ENCODE measurements at regions not wholly inside any gene's neighbourhood (a gene's known extent, or its start where the extent isn't known, plus 50 kb on each side); places are given as distances from the start of the nearest gene placed in this dataset.

DNA sequence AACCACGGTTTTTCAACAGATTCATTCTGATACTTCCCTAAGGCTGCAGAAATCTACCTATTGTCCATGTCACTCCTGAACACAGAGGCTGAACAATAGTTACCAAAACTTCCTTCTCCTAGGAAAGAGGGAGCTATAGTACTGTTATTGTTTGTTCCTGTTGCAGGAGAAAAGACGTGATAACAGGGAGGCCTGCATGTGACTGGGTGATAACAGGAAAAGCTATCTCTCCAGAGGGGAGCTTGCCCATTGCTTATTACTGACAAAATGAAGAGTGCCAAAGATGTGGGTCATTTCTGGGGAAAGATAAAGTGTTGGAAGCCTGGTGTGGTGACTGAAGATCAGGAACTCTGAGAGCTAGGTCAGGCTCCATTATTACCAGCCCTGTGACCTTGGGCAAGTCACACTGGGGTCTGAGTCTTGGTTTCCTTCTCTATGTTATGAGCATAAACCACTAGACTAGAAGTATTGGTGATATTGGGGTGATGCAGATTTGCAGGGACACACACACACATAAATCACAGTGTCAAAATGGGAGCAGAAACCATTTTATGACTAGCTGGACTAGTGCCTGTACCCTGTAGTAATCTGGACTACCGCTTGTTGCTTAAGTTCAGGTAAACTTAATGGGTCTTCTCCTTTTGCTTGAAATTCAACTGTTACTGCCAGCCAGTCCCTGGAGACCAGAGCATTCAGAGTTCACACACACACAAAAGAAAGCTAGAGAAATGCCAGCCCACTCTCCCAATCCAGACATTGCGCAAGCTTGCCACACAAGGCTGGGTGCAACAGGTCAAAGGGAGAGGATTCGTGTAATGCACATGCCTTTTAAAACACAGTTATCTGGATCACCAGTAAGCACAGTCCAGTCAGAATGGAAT lies 136.0 kb upstream of the CNR1 start:
- TF ChIP-seq, protein P1, sequence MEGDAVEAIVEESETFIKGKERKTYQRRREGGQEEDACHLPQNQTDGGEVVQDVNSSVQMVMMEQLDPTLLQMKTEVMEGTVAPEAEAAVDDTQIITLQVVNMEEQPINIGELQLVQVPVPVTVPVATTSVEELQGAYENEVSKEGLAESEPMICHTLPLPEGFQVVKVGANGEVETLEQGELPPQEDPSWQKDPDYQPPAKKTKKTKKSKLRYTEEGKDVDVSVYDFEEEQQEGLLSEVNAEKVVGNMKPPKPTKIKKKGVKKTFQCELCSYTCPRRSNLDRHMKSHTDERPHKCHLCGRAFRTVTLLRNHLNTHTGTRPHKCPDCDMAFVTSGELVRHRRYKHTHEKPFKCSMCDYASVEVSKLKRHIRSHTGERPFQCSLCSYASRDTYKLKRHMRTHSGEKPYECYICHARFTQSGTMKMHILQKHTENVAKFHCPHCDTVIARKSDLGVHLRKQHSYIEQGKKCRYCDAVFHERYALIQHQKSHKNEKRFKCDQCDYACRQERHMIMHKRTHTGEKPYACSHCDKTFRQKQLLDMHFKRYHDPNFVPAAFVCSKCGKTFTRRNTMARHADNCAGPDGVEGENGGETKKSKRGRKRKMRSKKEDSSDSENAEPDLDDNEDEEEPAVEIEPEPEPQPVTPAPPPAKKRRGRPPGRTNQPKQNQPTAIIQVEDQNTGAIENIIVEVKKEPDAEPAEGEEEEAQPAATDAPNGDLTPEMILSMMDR (IDR thresholded peaks at IDR 0.05; ENCODE audit: unreplicated experiment) = no peak
- Mint-ChIP-seq H3K27ac (no peak overlapping the region), H3K9me3 (ENCODE audit: low read depth) (peaks cover 2% of the 10 kb centered on the region), H3K4me1 (ENCODE audit: low read depth) (no peaks in the 10 kb centered on the region), H3K36me3 (ENCODE audit: insufficient read depth) (no peaks in the 10 kb centered on the region), H3K27me3 (no peaks in the 10 kb centered on the region), H3K4me3 (ENCODE audit: low read depth) (no peak overlapping the region)
- DNase-seq (ENCODE audit: low spot score, unreplicated experiment) = no peak

DNA sequence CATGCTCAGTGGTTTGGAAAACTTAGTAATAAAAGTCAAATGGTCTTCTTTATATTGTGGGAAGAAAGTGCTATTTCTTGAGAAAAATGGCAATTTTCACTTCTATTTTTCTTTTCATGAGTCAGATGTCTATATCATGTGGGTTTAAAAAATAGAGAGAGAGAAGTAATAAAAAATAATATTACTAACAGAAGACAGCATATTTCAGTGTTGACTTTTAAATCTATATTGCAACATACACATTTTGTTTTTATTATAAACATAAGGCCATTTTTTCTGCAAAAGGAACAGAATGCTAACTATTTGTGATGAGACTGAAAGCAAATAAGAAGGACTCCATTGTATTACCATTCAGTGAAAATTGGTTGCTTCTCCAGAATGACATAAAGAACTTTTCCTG lies 135.1 kb upstream of the CNR1 start:
- Mint-ChIP-seq H3K27me3 (no peaks in the 10 kb centered on the region), H3K4me1 (ENCODE audit: low read depth) (no peaks in the 10 kb centered on the region), H3K9me3 (ENCODE audit: low read depth) (no peaks in the 10 kb centered on the region), H3K27ac (no peak overlapping the region), H3K36me3 (ENCODE audit: insufficient read depth) (no peaks in the 10 kb centered on the region), H3K4me3 (ENCODE audit: low read depth) (no peak overlapping the region)
- TF ChIP-seq, protein P1 (IDR thresholded peaks at IDR 0.05; ENCODE audit: unreplicated experiment) = no peak
- DNase-seq (ENCODE audit: low spot score, unreplicated experiment) = no peak

DNA sequence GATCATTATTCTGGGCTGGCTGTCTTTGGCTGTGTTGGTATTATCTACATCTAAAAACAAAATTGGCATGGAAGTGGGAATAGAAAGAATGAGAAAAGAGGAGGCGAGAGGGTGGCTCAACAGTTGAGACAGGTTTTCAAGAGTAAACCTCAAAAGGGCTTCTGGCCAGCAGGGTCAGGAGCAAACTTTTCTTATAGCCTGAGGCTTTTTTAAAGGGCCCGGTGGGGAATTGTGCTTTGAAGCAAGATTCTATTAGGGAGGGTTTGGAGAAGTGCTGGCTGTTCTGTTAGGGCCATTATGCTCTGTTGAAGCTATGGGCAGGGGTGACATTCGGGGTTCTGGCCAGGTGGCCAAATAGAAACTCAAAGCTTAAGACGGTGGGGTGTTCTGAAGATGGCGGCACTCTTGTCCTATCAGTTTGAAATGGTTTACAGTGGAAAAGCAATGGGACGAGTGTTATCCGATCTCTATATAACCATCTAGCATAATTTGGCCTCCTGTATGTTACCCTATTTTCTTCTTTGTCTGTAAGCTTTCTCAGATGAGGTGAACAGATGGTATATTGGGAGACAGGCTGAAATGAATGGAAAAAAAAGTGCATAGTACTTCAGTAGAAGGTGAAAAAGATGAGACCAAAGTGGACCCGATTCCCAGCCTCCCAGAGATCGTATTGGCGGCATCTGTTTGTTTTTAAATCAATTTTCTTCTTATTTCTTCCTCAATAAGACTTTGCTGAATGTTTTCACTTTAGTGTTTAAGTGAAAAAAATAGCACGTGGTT lies 132.1 kb upstream of the CNR1 start:
- H3K27me3 Mint-ChIP-seq = no peaks in the 10 kb centered on the region
- no peak overlapping the region for H3K4me3 Mint-ChIP-seq (ENCODE audit: low read depth)
- H3K27ac Mint-ChIP-seq = no peak overlapping the region
- no peaks in the 10 kb centered on the region for H3K4me1 Mint-ChIP-seq (ENCODE audit: low read depth)
- H3K9me3 Mint-ChIP-seq (ENCODE audit: low read depth) = no peaks in the 10 kb centered on the region
- no peaks in the 10 kb centered on the region for H3K36me3 Mint-ChIP-seq (ENCODE audit: insufficient read depth)
- DNase-seq (ENCODE audit: low spot score, unreplicated experiment) = no peak
- TF ChIP-seq, protein P1 (IDR thresholded peaks at IDR 0.05; ENCODE audit: unreplicated experiment) = no peak

DNA sequence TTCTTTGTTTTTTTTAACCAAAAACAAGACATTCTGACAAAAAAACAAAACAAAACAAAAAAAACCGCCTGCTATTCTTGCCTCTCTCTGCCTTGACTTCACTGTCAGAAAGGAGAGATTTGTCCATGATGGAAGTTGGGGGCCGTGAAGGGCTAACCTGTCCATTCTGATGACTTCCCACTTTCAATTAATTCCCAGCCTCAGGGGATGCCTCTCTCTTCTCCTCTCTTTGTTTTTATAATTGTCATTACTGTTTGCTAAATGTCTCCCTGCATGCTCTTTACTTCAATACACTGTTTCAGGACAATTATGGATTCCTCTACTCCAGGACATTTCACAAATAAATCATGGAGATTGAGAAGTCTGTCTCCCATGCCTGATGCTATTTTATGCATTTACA lies 130.5 kb upstream of the CNR1 start:
- H3K4me1 Mint-ChIP-seq (ENCODE audit: low read depth) = no peaks in the 10 kb centered on the region
- H3K27ac Mint-ChIP-seq = no peak overlapping the region
- H3K36me3 Mint-ChIP-seq (ENCODE audit: insufficient read depth) = no peaks in the 10 kb centered on the region
- no peaks in the 10 kb centered on the region for H3K9me3 Mint-ChIP-seq (ENCODE audit: low read depth)
- H3K4me3 Mint-ChIP-seq (ENCODE audit: low read depth) = no peak overlapping the region
- H3K27me3 Mint-ChIP-seq = no peaks in the 10 kb centered on the region
- TF ChIP-seq, protein P1 (IDR thresholded peaks at IDR 0.05; ENCODE audit: unreplicated experiment) = no peak
- DNase-seq (ENCODE audit: low spot score, unreplicated experiment) = no peak

DNA sequence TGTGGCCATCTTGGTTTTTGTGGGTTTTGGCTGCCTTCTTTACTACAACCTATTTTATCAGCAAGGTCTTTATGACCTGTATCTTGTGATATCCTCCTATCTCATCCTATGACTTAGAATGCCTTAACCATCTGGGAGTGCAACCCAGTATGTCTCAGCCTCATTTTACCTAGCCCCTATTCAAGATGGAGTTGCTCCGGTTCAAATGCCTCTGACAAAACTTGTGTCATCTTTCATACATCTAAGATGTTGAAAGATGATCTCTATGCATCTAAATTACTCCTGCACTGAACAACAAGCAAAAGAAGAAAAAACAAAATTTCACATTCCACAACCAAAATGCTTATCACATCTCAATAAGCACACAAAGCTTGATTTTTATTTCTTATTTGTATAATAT lies 129.5 kb upstream of the CNR1 start:
- Mint-ChIP-seq H3K4me1 (ENCODE audit: low read depth) (no peaks in the 10 kb centered on the region), H3K36me3 (ENCODE audit: insufficient read depth) (no peaks in the 10 kb centered on the region), H3K4me3 (ENCODE audit: low read depth) (no peak overlapping the region), H3K27ac (no peak overlapping the region), H3K27me3 (no peaks in the 10 kb centered on the region), H3K9me3 (ENCODE audit: low read depth) (peaks cover 3% of the 10 kb centered on the region)
- DNase-seq (ENCODE audit: low spot score, unreplicated experiment) = no peak
- TF ChIP-seq, protein P1 (IDR thresholded peaks at IDR 0.05; ENCODE audit: unreplicated experiment) = no peak
